ENCODE measurements at regions not wholly inside any gene's neighbourhood (a gene's known extent, or its start where the extent isn't known, plus 50 kb on each side); places are given as distances from the start of the nearest gene placed in this dataset.
"Not testable (repeated sequence)": the region's sequence is repeated elsewhere in the genome, so short reads cannot be mapped to it uniquely, and the experiment has no call there.

GRCh38 chr9:81320909-81321482 lies 368.4 kb downstream of the TLE1 start:
- no peak for DNase-seq

GRCh38 chr9:81318571-81318970 lies 370.8 kb downstream of the TLE1 start:
- DNase-seq = no peak

- no peak for DNase-seq
Observed at GRCh38 chr9:81317939-81318338, 371.4 kb downstream of the TLE1 start.

GRCh38 chr9:81317223-81317622 lies 372.1 kb downstream of the TLE1 start:
- no peak for DNase-seq

GRCh38 chr9:81314490-81314889 lies 374.9 kb downstream of the TLE1 start:
- no peak for DNase-seq

- no peak for DNase-seq
Observed at GRCh38 chr9:81313877-81314276, 375.5 kb downstream of the TLE1 start.

GRCh38 chr9:81312346-81312745 lies 377.0 kb downstream of the TLE1 start:
- peak; percentile 12 for DNase-seq

- DNase-seq = no peak
Observed at GRCh38 chr9:81308404-81308803, 380.9 kb downstream of the TLE1 start.

- DNase-seq = not testable (repeated sequence)
Observed at GRCh38 chr9:81307791-81308190, 381.6 kb downstream of the TLE1 start.

GRCh38 chr9:81305561-81306182 lies 383.7 kb downstream of the TLE1 start:
- no peak for DNase-seq

GRCh38 chr9:81303658-81304057 lies 385.7 kb downstream of the TLE1 start:
- no peak for DNase-seq

GRCh38 chr9:81293651-81294050 lies 395.7 kb downstream of the TLE1 start:
- DNase-seq = no peak

GRCh38 chr9:81292056-81292805 lies 397.1 kb downstream of the TLE1 start:
- DNase-seq = no peak

GRCh38 chr9:81289622-81290021 lies 399.7 kb downstream of the TLE1 start:
- DNase-seq = no peak

GRCh38 chr9:81268048-81268447 lies 421.3 kb downstream of the TLE1 start:
- no peak for DNase-seq

GRCh38 chr9:81266674-81267073 lies 422.7 kb downstream of the TLE1 start:
- DNase-seq = no peak

GRCh38 chr9:81266086-81266485 lies 423.3 kb downstream of the TLE1 start:
- DNase-seq = no peak

GRCh38 chr9:81264516-81264915 lies 424.8 kb downstream of the TLE1 start:
- no peak for DNase-seq

- DNase-seq = no peak
Observed at GRCh38 chr9:81259896-81260295, 429.5 kb downstream of the TLE1 start.

GRCh38 chr9:81256368-81256767 lies 433.0 kb downstream of the TLE1 start:
- no peak for DNase-seq

- DNase-seq = no peak
Observed at GRCh38 chr9:81250606-81251005, 438.7 kb downstream of the TLE1 start.

- DNase-seq = no peak
Observed at GRCh38 chr9:81250041-81250440, 439.3 kb downstream of the TLE1 start.

GRCh38 chr9:81245254-81245956 lies 443.9 kb downstream of the TLE1 start:
- DNase-seq = no peak

- DNase-seq = no peak
Observed at GRCh38 chr9:81244631-81245030, 444.7 kb downstream of the TLE1 start.

Data from NCI-H2227 treated with DMSO at 0.1 percent for 48 hours (cell line).